NCI-H1092 treated with DMSO at 0.1 percent for 48 hours (cell line): ENCODE measurements at regions not wholly inside any gene's neighbourhood (a gene's known extent, or its start where the extent isn't known, plus 50 kb on each side); places are given as distances from the start of the nearest gene placed in this dataset.
"Not testable (repeated sequence)": the region's sequence is repeated elsewhere in the genome, so short reads cannot be mapped to it uniquely, and the experiment has no call there.

ENCODE experiments used
- DNase-seq: peaks from one replicate; lab custom pipeline; 2025; lab: John Stamatoyannopoulos, UW

GRCh38 chr5:30368064-30368463 is 825.4 kb upstream of the CDH6 start:
- DNase-seq = no peak

DNA sequence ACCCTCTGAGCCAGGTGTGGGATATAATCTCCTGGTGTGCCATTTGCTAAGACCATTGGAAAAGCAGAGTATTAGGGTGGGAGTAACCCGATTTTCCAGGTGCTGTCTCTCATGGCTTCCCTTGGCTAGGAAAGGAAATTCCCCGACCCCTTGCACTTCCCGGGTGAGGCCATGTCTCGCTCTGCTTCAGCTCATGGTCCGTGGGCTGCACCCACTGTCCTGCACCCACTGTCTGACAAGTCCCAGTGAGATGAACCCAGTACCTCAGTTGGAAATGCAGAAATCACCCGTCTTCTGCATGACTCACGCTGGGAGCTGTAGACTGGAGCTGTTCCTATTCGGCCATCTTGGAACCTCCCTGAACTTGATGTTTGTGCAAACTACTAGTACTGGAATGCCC is 828.5 kb upstream of the CDH6 start:
- DNase-seq = not testable (repeated sequence)

GRCh38 chr5:30357371-30357770 is 836.1 kb upstream of the CDH6 start:
- no peak for DNase-seq

- DNase-seq = no peak
Observed at GRCh38 chr5:30355675-30356074, 837.8 kb upstream of the CDH6 start.

DNA sequence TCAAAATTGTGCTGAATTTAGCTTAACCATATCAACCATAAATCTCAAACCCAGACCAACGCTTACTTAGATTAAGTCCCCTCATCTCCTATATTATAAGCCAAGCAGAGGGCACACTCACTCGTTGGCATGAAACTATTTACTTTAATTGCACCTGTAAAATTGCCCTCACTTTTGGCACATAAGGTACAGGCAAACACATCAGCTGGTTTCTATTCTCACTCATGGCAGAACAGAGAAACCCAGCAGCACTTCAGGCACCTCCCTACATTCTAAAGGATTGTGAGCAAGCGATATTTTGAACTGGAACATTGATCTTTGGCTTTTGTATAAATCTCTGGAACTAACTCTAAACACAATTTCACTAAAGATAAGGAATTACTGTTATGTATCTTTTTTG is 845.6 kb upstream of the CDH6 start:
- DNase-seq = no peak

GRCh38 chr5:30345539-30346345 is 847.7 kb upstream of the CDH6 start:
- DNase-seq = not testable (repeated sequence)

- DNase-seq = no peak
Observed at GRCh38 chr5:30343707-30344106, 849.8 kb upstream of the CDH6 start.

DNA sequence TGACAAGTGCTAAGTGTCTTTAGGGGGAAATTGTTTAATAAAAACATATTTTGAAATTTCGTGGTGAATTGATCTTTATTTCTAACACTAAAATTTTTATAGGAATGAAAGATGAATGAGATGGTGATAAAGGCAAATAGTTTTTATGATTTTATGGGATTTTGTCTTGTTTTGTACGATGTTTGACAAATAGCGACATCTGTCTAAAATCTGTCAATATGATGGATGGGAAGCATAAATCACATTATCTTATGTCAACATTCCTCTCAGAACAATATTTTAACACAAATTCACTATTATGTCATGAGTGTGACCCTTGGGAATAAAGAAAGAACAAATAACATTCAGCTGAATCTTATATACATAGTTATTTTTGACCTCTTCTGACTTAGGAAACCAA is 852.0 kb upstream of the CDH6 start:
- no peak for DNase-seq

DNA sequence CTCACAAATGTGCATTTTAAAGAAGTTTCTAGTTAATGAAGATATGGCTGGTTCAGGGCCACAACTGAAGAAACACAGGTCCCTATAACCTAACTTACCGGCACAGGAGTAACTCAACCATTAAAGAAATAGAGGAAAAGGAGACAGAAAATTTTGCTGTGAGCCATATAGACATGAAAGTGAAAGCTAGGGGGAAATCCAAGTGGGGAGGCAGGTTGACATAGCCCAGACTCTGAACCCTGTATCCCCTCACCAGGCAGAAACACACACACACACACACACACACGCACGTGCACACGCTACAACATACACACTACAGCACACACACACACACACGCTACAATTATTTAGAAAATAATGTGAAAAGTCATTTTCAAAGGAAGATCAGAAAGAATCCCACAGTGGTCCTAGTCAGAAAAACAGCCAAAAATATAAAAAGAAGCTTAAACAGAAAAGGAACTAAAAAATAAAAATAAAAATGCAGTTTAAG is 856.4 kb upstream of the CDH6 start:
- no peak for DNase-seq

GRCh38 chr5:30331534-30331933 is 862.0 kb upstream of the CDH6 start:
- no peak for DNase-seq

- no peak for DNase-seq
Observed at GRCh38 chr5:30325795-30326194, 867.7 kb upstream of the CDH6 start.

GRCh38 chr5:30324083-30324482 is 869.4 kb upstream of the CDH6 start:
- DNase-seq = no peak

GRCh38 chr5:30287890-30288289 is 905.6 kb upstream of the CDH6 start:
- peak; percentile 1 for DNase-seq

DNA sequence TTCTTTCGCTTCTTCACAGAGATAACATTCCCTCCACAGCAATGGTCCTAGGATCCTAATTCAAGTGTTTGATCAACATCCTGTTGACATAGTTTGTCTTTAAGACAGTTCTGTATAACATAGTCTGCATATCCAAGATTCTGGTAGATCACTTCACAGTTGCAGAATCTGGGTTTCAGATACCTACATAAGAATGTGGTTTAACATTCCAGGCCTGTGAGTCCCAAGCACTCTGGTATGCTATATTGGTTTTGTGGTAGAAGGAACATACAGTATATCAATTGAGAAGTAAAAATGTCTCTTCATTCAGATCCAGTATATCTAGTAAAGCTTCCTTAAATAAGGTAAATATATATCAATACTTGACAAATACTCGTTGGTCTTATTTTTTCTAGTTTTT is 914.2 kb upstream of the CDH6 start:
- no peak for DNase-seq

DNA sequence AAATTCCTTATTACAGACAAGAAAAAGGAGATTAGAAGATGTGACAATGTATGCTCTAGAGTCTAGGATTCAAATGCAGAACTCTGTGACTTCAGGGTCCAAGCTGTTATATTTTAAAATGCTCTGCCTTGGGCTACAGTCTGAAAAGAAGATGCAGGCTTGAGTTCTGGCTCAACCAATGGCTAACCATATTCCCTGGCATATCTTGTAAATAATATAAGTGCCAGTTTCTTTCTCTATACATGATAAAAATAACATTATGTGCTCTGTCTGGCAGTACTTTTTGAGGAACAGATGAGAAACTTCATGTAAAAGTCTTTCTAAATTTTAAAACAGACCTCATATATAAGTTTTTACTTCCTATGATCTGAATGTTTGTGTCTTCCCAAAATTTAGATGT is 926.5 kb upstream of the CDH6 start:
- no peak for DNase-seq

DNA sequence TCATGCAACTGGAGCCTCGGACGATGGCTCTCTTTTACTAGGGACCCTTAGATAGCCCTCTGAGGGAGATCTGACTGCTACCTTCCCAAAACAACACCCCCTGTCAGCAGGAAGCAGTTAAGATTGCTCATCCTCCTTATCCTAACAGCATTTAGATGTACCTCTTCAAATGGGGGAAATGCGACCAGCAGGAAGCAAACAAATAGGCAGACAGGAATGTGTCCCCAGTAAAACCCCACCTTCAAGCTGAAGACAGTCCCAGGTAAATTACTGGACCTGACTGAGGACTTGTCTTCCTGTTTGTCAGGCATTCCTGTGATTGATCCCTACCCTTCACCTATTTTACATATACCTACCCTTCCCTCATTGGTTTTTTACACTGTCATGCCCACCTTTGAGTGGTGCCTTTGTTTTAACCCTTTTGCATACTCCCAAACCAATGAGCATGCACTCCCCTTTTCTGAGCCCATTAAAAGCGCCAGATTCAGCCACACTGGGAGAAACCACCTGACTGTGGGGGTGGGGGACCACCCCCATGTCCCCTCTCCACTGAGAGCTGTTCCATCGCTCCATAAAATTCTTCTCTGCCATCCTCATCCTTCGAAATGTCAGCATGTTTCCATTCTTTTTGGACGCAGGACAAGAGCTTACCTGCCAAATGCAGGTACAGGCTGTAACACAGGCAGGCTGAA is 954.0 kb upstream of the CDH6 start:
- DNase-seq = no peak

DNA sequence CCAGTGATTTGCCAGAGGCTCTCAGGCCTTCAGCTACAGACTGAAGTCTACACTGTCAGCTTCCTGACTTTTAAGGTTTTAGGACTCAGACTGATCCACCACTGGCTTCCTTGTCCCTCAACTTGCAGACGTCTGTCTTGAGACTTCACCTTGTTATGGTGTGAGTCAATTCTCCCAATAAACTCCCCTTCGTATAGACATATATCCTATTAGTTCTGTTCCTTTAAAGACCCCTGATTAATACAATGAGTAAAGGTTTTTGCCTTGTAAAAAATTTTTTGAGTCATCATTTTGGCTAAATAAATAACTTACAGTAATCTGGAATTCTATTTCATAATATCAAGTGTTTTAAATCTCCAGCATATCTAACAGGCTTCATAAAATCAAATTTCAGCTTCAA is 956.3 kb upstream of the CDH6 start:
- no peak for DNase-seq

GRCh38 chr5:30209755-30210154 is 983.7 kb upstream of the CDH6 start:
- DNase-seq = no peak

- DNase-seq = no peak
Observed at GRCh38 chr5:30197662-30198061, 995.8 kb upstream of the CDH6 start.

GRCh38 chr5:30195036-30195435 is 998.5 kb upstream of the CDH6 start:
- peak; percentile 67 for DNase-seq

DNA sequence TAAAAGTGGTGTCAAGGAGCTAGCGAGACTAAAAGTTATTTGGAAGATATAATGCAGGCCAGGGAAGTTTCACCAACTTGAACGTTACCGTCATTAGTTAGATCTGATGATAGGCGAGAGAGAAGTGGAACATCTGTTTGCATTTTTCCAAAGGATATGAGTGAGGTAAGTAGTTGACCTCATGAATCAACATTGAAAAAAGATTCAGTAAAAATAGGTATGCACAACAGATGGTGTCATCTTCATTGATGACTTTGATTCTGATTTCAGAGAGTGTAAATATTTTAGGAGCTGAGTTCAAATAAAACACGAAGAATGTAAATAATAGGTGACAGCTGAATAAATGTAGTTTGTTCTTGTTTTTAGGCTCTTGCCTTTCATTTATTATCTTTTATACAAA is 998.9 kb upstream of the CDH6 start:
- peak; percentile 67 for DNase-seq

GRCh38 chr5:30183795-30184194 is 1009.7 kb upstream of the CDH6 start:
- DNase-seq = no peak

- DNase-seq = no peak
Observed at GRCh38 chr5:30156156-30156555, 1037.3 kb upstream of the CDH6 start.

- no peak for DNase-seq
Observed at GRCh38 chr5:30152431-30152830, 1041.1 kb upstream of the CDH6 start.
